GM18870 (cell line): ENCODE measurements at regions not wholly inside any gene's neighbourhood (a gene's known extent, or its start where the extent isn't known, plus 50 kb on each side); places are given as distances from the start of the nearest gene placed in this dataset.
A peak's percentile ranks its signal among the peaks of the same experiment; 100 is the strongest.

Experiments used
- ATAC-seq: cut with Tn5 transposase; IDR thresholded peaks from one replicate; pipeline ENCODE4 v1.9.1; 2021; ENCODE audit warnings: moderate library complexity; ENCODE audit not compliant: unreplicated experiment

GRCh38 chr3:72313308-72313707, 528.4 kb upstream of the PROK2 start:
- no peak for ATAC-seq

GRCh38 chr3:72312339-72312738, 527.4 kb upstream of the PROK2 start:
- no peak for ATAC-seq

GRCh38 chr3:72311425-72311824, 526.5 kb upstream of the PROK2 start:
- ATAC-seq: no peak

GRCh38 chr3:72310419-72311380, 525.8 kb upstream of the PROK2 start:
- peak; percentile 89 for ATAC-seq

- ATAC-seq: no peak
Observed at GRCh38 chr3:72309661-72310418, 524.9 kb upstream of the PROK2 start.

- ATAC-seq: no peak
Observed at GRCh38 chr3:72308641-72309040, 523.7 kb upstream of the PROK2 start.

GRCh38 chr3:72307438-72308115, 522.6 kb upstream of the PROK2 start:
- ATAC-seq: no peak

GRCh38 chr3:72306800-72307341, 521.9 kb upstream of the PROK2 start:
- ATAC-seq: no peak

- ATAC-seq: no peak
Observed at GRCh38 chr3:72303926-72304325, 519.0 kb upstream of the PROK2 start.

GRCh38 chr3:72301779-72302178, 516.8 kb upstream of the PROK2 start:
- no peak for ATAC-seq

GRCh38 chr3:72300621-72301020, 515.7 kb upstream of the PROK2 start:
- ATAC-seq: no peak

- no peak for ATAC-seq
Observed at GRCh38 chr3:72299823-72300222, 514.9 kb upstream of the PROK2 start.

GRCh38 chr3:72299321-72299802, 514.4 kb upstream of the PROK2 start:
- ATAC-seq: no peak

GRCh38 chr3:72298201-72299152, 513.5 kb upstream of the PROK2 start:
- no peak for ATAC-seq

- ATAC-seq: no peak
Observed at GRCh38 chr3:72297481-72297880, 512.5 kb upstream of the PROK2 start.

- no peak for ATAC-seq
Observed at GRCh38 chr3:72296477-72297111, 511.6 kb upstream of the PROK2 start.

GRCh38 chr3:72295962-72296450, 511.1 kb upstream of the PROK2 start:
- ATAC-seq: no peak

GRCh38 chr3:72295276-72295961, 510.5 kb upstream of the PROK2 start:
- ATAC-seq: no peak
